ENCODE measurements at regions not wholly inside any gene's neighbourhood (a gene's known extent, or its start where the extent isn't known, plus 50 kb on each side); places are given as distances from the start of the nearest gene placed in this dataset.

GRCh38 chr12:107624493-107624892 is 61.1 kb upstream of the PWP1 start:
- TF ChIP-seq CTCF (conservative IDR thresholded peaks at IDR 0.05; ENCODE audit: low read depth in 2 of 2) (no peak), POLR2AphosphoS5 (IDR thresholded peaks at IDR 0.05; ENCODE audit: low read depth) (no peak), CREB1 (CRISPR knock-in tag; IDR thresholded peaks at IDR 0.05; ENCODE audit: low read depth) (no peak), EZH2 (IDR thresholded peaks at IDR 0.05; ENCODE audit: low read depth, unreplicated experiment) (no peak), ETS1 (IDR thresholded peaks at IDR 0.05) (no peak), REST (IDR thresholded peaks at IDR 0.05; ENCODE audit: unreplicated experiment) (no peak), ZNF114 (CRISPR knock-in tag; IDR thresholded peaks at IDR 0.05) (no peak), EZH2phosphoT487 (IDR thresholded peaks at IDR 0.05; ENCODE audit: unreplicated experiment) (no peak), NANOG (IDR thresholded peaks at IDR 0.05; ENCODE audit: borderline replicate concordance) (no peak), STAT1 (IDR thresholded peaks at IDR 0.05; ENCODE audit: unreplicated experiment) (no peak), JUNB (IDR thresholded peaks at IDR 0.05; ENCODE audit: unreplicated experiment) (no peak), ZNF331 (CRISPR knock-in tag; IDR thresholded peaks at IDR 0.05; ENCODE audit: low read depth) (no peak), ZNF462 (CRISPR knock-in tag; IDR thresholded peaks at IDR 0.05) (no peak)

All from GM23338 (cell line).